ENCODE measurements at regions not wholly inside any gene's neighbourhood (a gene's known extent, or its start where the extent isn't known, plus 50 kb on each side); places are given as distances from the start of the nearest gene placed in this dataset.

DNA sequence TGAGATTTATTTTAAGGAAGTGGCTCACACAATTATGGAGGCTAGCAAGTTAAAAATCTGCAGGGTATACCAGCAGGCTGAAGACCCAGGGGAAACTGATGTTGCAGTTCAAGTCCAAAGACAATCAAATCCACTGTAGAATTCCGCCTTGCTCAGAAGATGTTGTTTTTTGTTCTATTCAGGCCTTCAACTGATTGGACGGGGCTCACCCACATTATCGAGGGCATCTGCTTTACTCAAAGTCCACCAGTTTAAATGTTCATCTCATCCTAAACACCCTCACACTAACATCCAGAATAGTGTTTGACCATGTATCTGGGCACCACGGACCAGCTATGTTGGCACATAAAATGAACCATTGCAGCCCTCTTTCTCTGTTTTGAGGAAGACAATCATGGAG is 211.2 kb upstream of the GPR26 start:
- TF ChIP-seq CTCF (conservative IDR thresholded peaks at IDR 0.05; ENCODE audit: low read length) (no peak), EZH2phosphoT487 (IDR thresholded peaks at IDR 0.05; ENCODE audit: borderline replicate concordance) (no peak)
